Natural killer cell (primary cell): ENCODE measurements at regions not wholly inside any gene's neighbourhood (a gene's known extent, or its start where the extent isn't known, plus 50 kb on each side); places are given as distances from the start of the nearest gene placed in this dataset.
"Not testable (repeated sequence)": the region's sequence is repeated elsewhere in the genome, so short reads cannot be mapped to it uniquely, and the experiment has no call there.

Experiments
- ATAC-seq, 3 donors: fragments of 150-1000 bp in 2 of 3; fragments of 200-7000 bp in 1 of 3; cut with Tn5 transposase; 1 replicate in 1 of 3; 2 replicates in 2 of 3; pipeline ENCODE4 v1.10.0; 2021; ENCODE audit warnings: mild to moderate bottlenecking in 2 of 3, moderate library complexity in 2 of 3
- DNase-seq, 2 donors: peaks; one replicate each; pipeline versions ENCODE4 v3.0.0 to v3.0.0-alpha.2; 2013 to 2021; ENCODE audit warnings: mixed read lengths in 1 of 2
- H3K27ac ChIP-seq: one replicate; pipeline ENCODE4 v1.5.1; 2013; ENCODE audit warnings: mild to moderate bottlenecking, low read length
- H3K27me3 ChIP-seq: one replicate; pipeline ENCODE4 v1.6.1; 2013; ENCODE audit warnings: low read length; ENCODE audit not compliant: control insufficient read depth, insufficient read depth
- H3K36me3 ChIP-seq: one replicate; pipeline ENCODE4 v1.6.1; 2013; ENCODE audit warnings: low read length; ENCODE audit not compliant: control insufficient read depth, insufficient read depth
- H3K4me1 ChIP-seq: one replicate; pipeline ENCODE4 v1.6.1; 2013; ENCODE audit warnings: low read length; ENCODE audit not compliant: control insufficient read depth, insufficient read depth
- H3K4me3 ChIP-seq: one replicate; pipeline ENCODE4 v1.5.1; 2013; ENCODE audit warnings: low read length
- H3K9me3 ChIP-seq: one replicate; pipeline ENCODE4 v1.6.1; 2013; ENCODE audit warnings: low read length; ENCODE audit not compliant: control insufficient read depth, insufficient read depth
- H3K27ac Mint-ChIP-seq, 2 donors: one replicate each; pipeline ENCODE4 v1.8.0; 2022; ENCODE audit warnings: mild to moderate bottlenecking in 2 of 2, mixed read lengths in 2 of 2, moderate library complexity in 1 of 2
- H3K27me3 Mint-ChIP-seq, 2 donors: one replicate each; pipeline ENCODE4 v1.8.0; 2022; ENCODE audit warnings: low read depth in 2 of 2, mixed read lengths in 2 of 2
- H3K36me3 Mint-ChIP-seq: one replicate; pipeline ENCODE4 v1.8.0; 2022; ENCODE audit warnings: mixed read lengths
- H3K4me1 Mint-ChIP-seq, 2 donors: one replicate each; pipeline ENCODE4 v1.8.0; 2022; ENCODE audit warnings: mixed read lengths in 2 of 2
- H3K4me3 Mint-ChIP-seq: one replicate; pipeline ENCODE4 v1.8.0; 2022; ENCODE audit warnings: mild to moderate bottlenecking, moderate library complexity, mixed read lengths
- H3K9me3 Mint-ChIP-seq, 2 donors: one replicate each; pipeline ENCODE4 v1.8.0; 2022; ENCODE audit warnings: mixed read lengths in 2 of 2
- CTCF ChIP-seq: fragments of 200-600 bp; IDR thresholded peaks from one replicate; pipeline ENCODE4 v1.8.0; 2022; ENCODE audit warnings: antibody characterized with exemption
- WGBS: methylation state at CpG from one replicate; pipeline ENCODE4 v1.1.7; 2013; ENCODE audit warnings: missing lambda C conversion rate; ENCODE audit not compliant: insufficient coverage; 5-methylcytosine and 5-hydroxymethylcytosine counted together
- intact Hi-C: fragments of 100-400 bp; cut with micrococcal nuclease; formaldehyde crosslinking; loops from one replicate; pipeline ENCODE4 v1.14.2; 2022

DNA sequence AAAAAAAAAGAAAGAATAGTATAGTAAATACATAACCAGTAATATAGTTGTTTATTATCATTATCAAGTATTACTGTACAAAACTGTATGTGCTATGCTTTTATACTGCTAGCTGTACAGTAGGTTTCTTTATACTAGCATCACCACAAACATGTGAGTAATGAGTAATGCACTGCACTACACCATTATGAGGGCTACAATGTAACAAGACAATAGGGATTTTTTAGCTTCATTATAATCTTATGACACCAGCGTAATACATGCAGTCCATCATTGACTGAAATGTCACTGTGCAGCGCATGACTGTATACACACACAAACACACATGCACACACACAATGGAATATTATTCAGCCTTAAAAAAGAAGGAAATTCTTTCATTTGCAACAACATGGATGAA, 111.5 kb upstream of the ZBED5 start:
- Mint-ChIP-seq H3K27ac (no peak overlapping the region), H3K27me3 (peaks cover 0 to 14% of the 10 kb centered on the region in 2 donors), H3K4me1 (no peaks in the 10 kb centered on the region), H3K36me3 (no peaks in the 10 kb centered on the region), H3K9me3 (no peaks in the 10 kb centered on the region), H3K4me3 (no peak overlapping the region)
- WGBS: 100% methylated on average over 2 of the region's 2 CpGs
- Histone ChIP-seq H3K4me3 (no peak overlapping the region), H3K27ac (no peak overlapping the region), H3K4me1 (no peaks in the 10 kb centered on the region), H3K27me3 (no peaks in the 10 kb centered on the region), H3K9me3 (no peaks in the 10 kb centered on the region), H3K36me3 (no peaks in the 10 kb centered on the region)
- DNase-seq: no peak
- no peak for ATAC-seq
- no peak for TF ChIP-seq CTCF
- intact Hi-C loops: no loop called here

- H3K27ac ChIP-seq, H3K9me3 Mint-ChIP-seq, ATAC-seq, intact Hi-C loops, DNase-seq, H3K4me1 Mint-ChIP-seq, H3K4me3 Mint-ChIP-seq, H3K36me3 ChIP-seq, H3K9me3 ChIP-seq, H3K27ac Mint-ChIP-seq, H3K27me3 ChIP-seq, H3K4me1 ChIP-seq, H3K4me3 ChIP-seq: not testable (repeated sequence)
- 60% methylated on average over 1 of the region's 1 CpG for WGBS
- Mint-ChIP-seq H3K36me3 (peaks cover 10% of the 10 kb centered on the region), H3K27me3 (peaks cover 30 to 50% of the 10 kb centered on the region in 2 donors)
These were observed 99.0 kb upstream of the ZBED5 start for GRCh38 chr11:10956884-10957283.

DNA sequence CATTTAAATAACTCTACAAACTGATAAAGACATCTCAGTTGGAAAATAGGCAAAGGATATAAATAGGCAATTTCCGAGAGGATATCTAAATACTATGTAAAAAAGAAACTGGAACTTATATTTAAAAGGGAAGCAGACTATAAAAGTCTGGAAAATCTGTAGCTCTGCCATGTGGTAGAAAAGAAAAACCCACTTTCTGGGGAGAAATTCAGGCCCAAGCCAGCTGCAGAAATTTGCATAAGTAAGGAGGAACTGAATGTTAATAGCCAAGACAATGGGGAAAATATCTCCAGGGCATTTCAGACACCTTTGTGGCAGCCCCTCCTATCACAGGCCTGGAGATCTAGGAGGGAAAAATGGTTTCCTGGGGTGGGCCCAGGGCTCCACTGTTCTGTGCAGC, 97.8 kb upstream of the ZBED5 start:
- intact Hi-C loops: no loop called here
- Mint-ChIP-seq H3K4me3 (no peak overlapping the region), H3K9me3 (peaks cover 3 to 4% of the 10 kb centered on the region in 2 donors), H3K36me3 (peaks cover 10% of the 10 kb centered on the region), H3K27me3 (peaks cover 29 to 51% of the 10 kb centered on the region in 2 donors), H3K4me1 (no peaks in the 10 kb centered on the region), H3K27ac (no peak overlapping the region)
- Histone ChIP-seq H3K36me3 (no peaks in the 10 kb centered on the region), H3K4me3 (no peak overlapping the region), H3K27me3 (peaks cover 4% of the 10 kb centered on the region), H3K4me1 (no peaks in the 10 kb centered on the region), H3K9me3 (no peaks in the 10 kb centered on the region), H3K27ac (no peak overlapping the region)
- TF ChIP-seq CTCF: no peak
- ATAC-seq (no peak), DNase-seq (no peak)
- no CpG with 5 or more reads among the region's 1 CpG for WGBS

GRCh38 chr11:10954184-10954583, 96.3 kb upstream of the ZBED5 start:
- peaks cover 27 to 51% of the 10 kb centered on the region in 2 donors for H3K27me3 Mint-ChIP-seq
- DNase-seq: no peak

More at GRCh38 chr11:10954184-10954583, 96.3 kb upstream of the ZBED5 start:
- Histone ChIP-seq H3K9me3 (no peaks in the 10 kb centered on the region), H3K36me3 (no peaks in the 10 kb centered on the region), H3K27me3 (peaks cover 2% of the 10 kb centered on the region), H3K27ac (no peak overlapping the region), H3K4me3 (no peak overlapping the region), H3K4me1 (no peaks in the 10 kb centered on the region)
- ATAC-seq: no peak
- no peak for TF ChIP-seq CTCF
- H3K4me3 Mint-ChIP-seq: no peak overlapping the region
- intact Hi-C loops: no loop called here
- no peak overlapping the region for H3K27ac Mint-ChIP-seq
- H3K4me1 Mint-ChIP-seq: no peaks in the 10 kb centered on the region
- H3K9me3 Mint-ChIP-seq: peaks cover 1 to 2% of the 10 kb centered on the region in 2 donors
- peaks cover 6% of the 10 kb centered on the region for H3K36me3 Mint-ChIP-seq
- 75% methylated on average over 2 of the region's 3 CpGs for WGBS
